ENCODE measurements at regions not wholly inside any gene's neighbourhood (a gene's known extent, or its start where the extent isn't known, plus 50 kb on each side); places are given as distances from the start of the nearest gene placed in this dataset.
"Not testable (repeated sequence)": the region's sequence is repeated elsewhere in the genome, so short reads cannot be mapped to it uniquely, and the experiment has no call there.

GRCh38 chr3:3476669-3477068 lies 297.2 kb upstream of the CRBN start:
- DNase-seq (ENCODE audit: low read depth in 2 of 3, low spot score in 2 of 3), result no peak

DNA sequence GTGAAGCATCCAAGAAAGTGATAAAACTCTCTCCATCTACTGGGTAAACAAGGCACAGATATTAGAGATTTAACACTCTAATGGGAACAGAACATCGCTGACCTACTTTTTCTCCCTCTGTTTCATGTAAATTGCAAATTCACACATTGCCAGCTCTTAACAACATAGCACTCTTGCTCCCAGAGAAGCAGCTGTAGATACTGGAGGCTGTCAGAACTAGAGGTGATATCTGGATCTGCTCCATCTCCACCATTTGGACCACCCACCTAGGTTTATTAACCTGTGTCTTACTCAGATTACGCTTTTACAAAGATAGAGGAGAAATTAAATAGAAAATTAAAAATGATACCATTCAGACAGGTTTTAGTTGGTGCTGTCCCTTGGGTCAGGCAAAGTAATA lies 289.1 kb upstream of the CRBN start:
- DNase-seq (ENCODE audit: low read depth in 2 of 3, low spot score in 2 of 3), result no peak

GRCh38 chr3:3464131-3464530 lies 284.6 kb upstream of the CRBN start:
- no peak for DNase-seq (ENCODE audit: low read depth in 2 of 3, low spot score in 2 of 3)

- DNase-seq (ENCODE audit: low read depth in 2 of 3, low spot score in 2 of 3), result no peak
Measured at GRCh38 chr3:3461317-3461716, 281.8 kb upstream of the CRBN start.

DNA sequence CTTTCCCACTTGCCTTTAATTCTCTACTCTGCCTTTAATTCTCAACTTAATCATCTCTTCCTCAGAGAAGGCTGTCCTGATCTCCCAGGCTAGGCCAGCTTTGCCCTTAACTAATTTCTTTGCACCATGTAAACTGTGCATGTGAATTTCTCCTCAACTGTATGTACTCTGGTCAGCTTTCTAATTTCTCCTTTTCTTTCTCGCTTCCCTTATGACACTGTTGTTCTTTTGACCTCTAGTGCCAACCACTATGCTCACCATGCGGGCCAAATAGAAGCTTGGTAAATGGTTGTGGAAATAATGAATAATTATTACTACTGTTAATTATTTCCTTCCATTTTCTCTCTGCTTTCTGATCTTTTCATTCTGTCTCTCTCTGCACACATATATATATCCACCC lies 269.0 kb upstream of the CRBN start:
- DNase-seq (ENCODE audit: low read depth in 2 of 3, low spot score in 2 of 3), result no peak

DNA sequence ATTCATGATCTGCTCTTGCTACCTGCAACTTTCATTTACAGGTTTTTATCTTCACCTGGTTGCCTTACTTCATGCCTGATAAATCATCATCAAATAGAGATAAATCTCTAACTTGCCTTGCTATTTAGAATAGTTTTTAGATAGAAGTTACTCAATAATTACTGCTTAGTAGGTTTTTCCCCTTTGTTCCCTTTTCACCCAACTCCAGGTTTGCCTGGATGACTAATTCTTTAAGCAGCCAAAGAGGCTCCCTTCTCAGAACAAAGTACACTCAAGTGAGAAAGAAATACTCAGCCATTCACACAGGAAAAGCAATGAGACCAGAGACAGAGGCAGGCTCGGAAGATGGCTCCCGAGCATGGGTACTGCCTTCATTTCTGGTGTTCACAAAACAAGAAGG lies 268.1 kb upstream of the CRBN start:
- no peak for DNase-seq (ENCODE audit: low read depth in 2 of 3, low spot score in 2 of 3)

GRCh38 chr3:3446251-3446650 lies 266.8 kb upstream of the CRBN start:
- DNase-seq (ENCODE audit: low read depth in 2 of 3, low spot score in 2 of 3), result no peak

- DNase-seq (ENCODE audit: low read depth in 2 of 3, low spot score in 2 of 3), result no peak
Measured at GRCh38 chr3:3443482-3443881, 264.0 kb upstream of the CRBN start.

DNA sequence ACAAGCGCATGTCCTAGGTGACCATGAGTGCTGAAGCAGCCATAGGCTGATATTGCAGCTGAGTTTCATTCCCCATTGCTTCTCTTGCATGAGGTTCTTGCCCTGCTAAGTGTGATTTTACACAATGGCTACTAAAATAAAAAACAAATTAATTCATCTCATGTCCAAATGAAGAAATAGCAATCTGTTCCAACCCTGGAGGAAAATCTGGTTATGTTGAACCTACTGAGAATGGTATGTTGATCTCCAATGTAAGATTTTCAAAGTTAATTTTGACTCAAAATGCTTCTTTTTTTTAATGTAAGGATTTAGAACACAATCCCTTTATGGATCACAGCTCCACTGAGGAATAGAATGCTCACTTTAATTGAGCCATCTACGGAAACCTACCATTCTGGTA lies 254.2 kb upstream of the CRBN start:
- DNase-seq (ENCODE audit: low read depth in 2 of 3, low spot score in 2 of 3), result no peak

DNA sequence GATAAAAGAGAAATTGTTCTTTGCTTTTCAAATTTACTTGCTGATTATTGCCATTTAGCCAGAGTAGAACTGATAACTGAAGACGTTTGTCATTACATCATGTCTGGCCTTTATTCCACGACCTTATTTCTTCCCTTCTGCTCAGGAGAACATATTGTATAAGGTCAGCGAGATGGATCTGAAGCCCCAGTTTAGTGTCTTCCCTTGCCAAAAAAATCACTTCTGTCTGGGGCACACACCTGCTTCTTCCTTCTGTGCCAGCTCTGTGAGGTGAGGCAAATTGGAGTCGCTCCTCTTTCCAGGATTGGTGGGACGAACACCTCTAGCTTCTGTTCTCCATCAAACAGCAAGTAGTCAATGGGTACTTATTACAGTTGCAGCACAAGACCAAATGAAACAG lies 250.3 kb upstream of the CRBN start:
- DNase-seq (ENCODE audit: low read depth in 2 of 3, low spot score in 2 of 3), result no peak

DNA sequence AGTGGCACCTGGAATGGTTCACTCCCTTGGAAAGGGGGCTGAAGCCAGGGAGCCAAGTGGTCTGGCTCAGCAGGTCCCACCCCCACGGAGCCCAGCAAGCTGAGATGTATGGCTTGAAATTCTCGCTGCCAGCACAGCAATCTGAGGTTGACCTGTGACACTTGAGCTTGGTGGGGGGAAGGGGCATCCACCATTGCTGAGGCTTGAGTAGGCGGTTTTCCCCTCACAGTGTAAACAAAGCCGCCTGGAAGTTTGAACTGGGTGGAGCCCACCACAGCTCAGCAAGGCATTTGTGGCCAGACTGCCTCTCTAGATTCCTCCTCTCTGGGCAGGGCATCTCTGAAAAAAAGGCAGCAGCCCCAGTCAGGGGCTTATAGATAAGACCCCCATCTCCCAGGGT lies 228.2 kb upstream of the CRBN start:
- not testable (repeated sequence) for DNase-seq (ENCODE audit: low read depth in 2 of 3, low spot score in 2 of 3)

- no peak for DNase-seq (ENCODE audit: low read depth in 2 of 3, low spot score in 2 of 3)
Measured at GRCh38 chr3:3405131-3405530, 225.6 kb upstream of the CRBN start.

DNA sequence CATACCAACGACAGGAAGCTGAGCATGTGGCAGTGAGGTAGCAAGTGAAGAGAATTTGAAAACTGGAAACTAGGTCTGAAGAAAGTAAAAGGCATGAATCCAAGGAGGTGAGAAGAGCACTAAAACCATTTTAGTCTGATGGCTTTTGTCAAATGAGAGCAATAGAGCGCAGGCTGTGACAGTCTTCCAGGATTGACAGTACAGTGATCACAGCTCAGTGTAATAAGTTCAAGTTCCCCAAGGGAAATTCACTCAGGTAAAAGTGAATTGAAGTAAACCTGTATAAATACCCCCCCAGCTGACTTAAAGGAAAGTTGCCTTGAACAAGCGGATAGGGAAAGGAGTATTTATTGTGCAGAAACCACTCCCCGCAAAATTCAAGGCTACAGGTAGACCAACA lies 224.2 kb upstream of the CRBN start:
- DNase-seq (ENCODE audit: low read depth in 2 of 3, low spot score in 2 of 3), result no peak

GRCh38 chr3:3392946-3393345 lies 213.5 kb upstream of the CRBN start:
- no peak for DNase-seq (ENCODE audit: low read depth in 2 of 3, low spot score in 2 of 3)

GRCh38 chr3:3383461-3383860 lies 204.0 kb upstream of the CRBN start:
- peak in 1 of 3 donors; percentile 3 for DNase-seq (ENCODE audit: low read depth in 2 of 3, low spot score in 2 of 3)

GRCh38 chr3:3372210-3372777 lies 192.8 kb upstream of the CRBN start:
- no peak for DNase-seq (ENCODE audit: low read depth in 2 of 3, low spot score in 2 of 3)

DNA sequence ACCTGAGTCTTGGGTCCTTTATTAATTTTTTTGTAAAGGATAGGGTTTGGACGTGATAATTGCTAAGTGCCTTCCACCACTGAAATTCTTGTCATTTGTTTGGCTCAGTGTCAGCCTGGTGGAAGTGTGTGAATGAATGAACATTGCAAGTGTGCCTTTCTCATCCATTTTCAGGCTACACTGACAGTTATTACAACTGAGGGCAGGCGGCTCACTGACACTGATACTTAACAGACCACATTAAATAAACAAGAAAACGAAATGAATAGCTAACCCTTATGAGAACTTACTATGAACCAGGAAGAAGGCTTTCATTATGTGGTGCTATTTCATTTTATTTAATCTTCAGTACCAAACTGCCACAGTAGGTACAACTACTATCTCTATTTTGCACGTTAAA lies 188.8 kb upstream of the CRBN start:
- no peak for DNase-seq (ENCODE audit: low read depth in 2 of 3, low spot score in 2 of 3)

- peak in 1 of 3 donors; percentile 52 for DNase-seq (ENCODE audit: low read depth in 2 of 3, low spot score in 2 of 3)
Measured at GRCh38 chr3:3366386-3366785, 186.9 kb upstream of the CRBN start.

DNA sequence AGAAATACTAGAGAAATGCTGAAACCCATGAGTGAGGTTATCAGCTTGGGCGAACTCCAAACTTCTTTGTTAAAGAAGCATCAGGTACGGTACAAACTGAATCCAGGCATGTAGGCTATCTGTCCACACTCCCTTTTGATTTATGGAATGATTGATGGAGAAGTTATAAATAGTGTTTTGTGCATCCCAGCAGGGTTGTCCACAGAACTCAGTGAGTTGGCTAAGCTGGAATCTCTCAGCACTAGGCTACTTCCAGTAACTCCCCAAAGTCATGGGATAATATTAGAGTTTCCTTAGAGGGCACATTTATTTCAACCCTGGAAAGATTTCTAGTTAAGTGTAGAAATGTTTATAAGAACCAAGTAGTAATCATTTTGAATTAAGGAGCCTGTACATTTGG lies 186.2 kb upstream of the CRBN start:
- DNase-seq (ENCODE audit: low read depth in 2 of 3, low spot score in 2 of 3), result no peak

DNA sequence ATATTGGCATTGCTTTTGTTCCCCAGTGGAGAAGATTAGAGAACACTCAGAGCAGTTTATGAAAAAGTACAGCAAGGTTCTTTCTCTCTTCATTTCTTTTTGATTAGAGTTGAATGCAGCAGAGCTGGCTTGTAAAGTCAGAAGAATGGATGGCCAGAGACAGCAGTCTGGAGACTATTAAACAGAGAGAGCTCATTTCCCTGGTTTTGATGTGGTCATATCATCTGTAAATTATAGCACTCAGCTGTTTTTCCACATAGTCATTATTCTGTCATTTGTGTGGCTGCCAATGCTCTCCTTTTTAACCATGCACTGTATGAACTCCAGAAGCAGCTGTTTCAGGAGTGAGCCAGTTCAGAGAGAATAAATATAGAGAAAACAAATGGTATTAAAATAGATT lies 177.4 kb upstream of the CRBN start:
- peak in 1 of 3 donors; percentile 10 for DNase-seq (ENCODE audit: low read depth in 2 of 3, low spot score in 2 of 3)

- DNase-seq (ENCODE audit: low read depth in 2 of 3, low spot score in 2 of 3), result no peak
Measured at GRCh38 chr3:3355442-3355841, 176.0 kb upstream of the CRBN start.

DNA sequence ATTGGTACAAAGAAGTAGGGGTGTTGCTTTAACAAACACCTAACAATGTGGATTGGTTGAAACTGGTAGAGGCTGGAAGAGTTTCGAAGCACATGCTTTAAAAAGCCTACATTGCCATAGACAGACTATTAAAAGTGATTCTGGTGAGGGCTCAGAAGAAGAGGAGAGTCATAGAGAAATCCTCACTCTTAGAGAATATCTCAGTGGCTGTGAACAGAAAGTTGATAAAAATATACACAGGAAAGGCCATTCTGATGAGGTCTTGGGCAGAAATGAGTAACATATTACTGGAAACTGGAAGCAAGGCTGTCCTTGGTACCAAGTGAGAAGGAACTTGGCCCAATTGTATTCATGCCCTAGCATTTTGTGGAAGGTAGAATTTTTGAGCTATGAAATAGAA lies 173.7 kb upstream of the CRBN start:
- DNase-seq (ENCODE audit: low read depth in 2 of 3, low spot score in 2 of 3), result no peak

DNA sequence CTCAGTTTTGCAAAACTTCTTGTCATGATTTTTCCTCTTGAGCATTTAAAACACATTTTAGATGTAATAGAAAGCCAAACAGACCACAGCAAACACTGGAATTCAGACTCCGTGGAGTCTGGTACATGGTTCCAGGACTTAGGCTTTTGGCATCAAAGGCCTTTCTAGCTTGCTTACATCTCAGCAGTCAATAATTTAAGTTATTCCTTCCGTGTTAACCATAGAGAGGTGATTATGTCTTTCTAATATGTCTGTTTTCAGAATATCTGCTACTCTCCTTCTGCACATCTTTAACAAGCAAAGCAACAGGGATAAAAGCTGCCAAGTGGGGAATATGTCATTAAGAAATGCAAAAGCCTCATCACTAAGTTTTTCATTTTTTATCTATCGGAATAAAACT lies 171.7 kb upstream of the CRBN start:
- no peak for DNase-seq (ENCODE audit: low read depth in 2 of 3, low spot score in 2 of 3)

- DNase-seq (ENCODE audit: low read depth in 2 of 3, low spot score in 2 of 3), result not testable (repeated sequence)
Measured at GRCh38 chr3:3347056-3347455, 167.6 kb upstream of the CRBN start.

All from hematopoietic multipotent progenitor cell (in vitro differentiated cells).